Fibroblast of skin of right biceps (primary cell): ENCODE measurements at regions not wholly inside any gene's neighbourhood (a gene's known extent, or its start where the extent isn't known, plus 50 kb on each side); places are given as distances from the start of the nearest gene placed in this dataset.

Experiments used
- DNase-seq: peaks from one replicate; pipeline ENCODE4 v3.0.0-alpha.2; 2013

DNA sequence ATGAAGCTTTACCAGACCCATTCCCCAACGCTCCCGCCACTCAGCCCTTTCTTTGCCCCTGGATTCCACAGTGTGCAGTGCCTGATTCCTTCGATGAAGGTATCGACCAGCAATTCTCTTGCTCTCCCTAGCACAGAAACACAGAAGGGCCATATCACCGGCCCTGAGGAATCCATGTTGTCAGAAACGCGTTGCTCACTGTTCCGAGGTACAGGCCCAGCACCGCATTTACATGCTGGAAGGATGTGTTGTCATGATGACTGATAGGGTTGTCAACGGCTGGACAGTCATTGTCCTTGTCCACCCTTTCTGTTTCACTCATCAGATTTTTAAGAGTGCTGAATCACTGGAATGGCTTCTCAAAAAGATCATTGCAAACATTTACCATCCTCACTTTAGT lies 57.2 kb upstream of the GPR6 start:
- peak; percentile 16 for DNase-seq

DNA sequence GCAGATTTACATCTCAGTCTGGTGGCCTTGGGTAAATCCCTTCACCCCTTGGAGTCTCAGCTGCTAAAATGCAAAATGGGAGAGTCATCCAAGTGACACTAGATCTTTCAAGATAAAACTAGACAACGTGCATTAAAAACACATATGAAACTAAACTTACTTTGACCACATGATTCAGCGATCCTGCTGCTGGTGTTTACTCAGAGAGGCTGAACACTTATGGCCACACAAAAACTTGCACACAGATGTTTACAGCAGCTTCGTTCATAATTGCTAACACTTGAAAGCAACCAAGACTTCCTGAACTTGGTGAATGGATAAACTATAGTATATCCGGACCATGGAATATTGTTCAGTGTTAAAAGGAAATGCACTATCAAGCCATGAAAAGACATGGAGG lies 55.3 kb upstream of the GPR6 start:
- no peak for DNase-seq

DNA sequence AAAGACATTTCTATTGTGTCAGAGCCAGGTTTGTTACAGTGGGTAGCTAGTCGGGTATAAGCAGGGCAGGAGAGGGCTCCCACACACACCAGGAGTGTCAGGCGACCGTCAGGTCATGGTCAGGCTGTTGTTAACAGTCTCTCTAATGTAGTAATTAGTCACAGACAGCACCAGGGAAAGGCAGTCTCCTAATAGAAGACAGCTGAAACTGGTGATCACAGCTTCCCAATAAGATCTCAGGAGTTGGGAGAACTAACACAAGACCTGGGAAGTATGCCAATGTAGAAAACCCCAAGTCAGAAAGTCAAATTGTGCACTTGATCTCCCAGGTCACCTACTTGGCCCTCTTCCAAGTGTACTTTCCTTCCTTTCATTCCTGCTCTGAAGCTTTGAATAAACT lies 53.0 kb upstream of the GPR6 start:
- no peak for DNase-seq

DNA sequence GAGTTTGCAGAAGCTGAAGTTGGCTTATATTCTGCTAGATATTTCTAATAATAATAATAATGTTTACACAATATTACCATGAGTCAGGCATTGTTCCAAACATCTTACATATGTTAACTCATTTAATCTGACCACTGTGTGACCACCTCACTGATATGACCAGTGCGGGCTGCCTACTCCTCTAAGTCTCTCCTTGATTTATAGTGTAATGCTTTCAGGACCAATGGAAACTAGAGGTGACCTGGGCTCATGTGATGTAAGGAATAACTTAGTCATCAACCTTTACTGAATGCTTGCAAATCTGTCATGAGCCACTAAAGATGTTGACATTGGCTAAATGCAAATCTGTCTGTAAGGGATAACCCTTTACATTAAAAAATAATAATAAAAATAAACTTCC lies 51.1 kb upstream of the GPR6 start:
- no peak for DNase-seq
